IMR-90 (cell line): ENCODE measurements at regions not wholly inside any gene's neighbourhood (a gene's known extent, or its start where the extent isn't known, plus 50 kb on each side); places are given as distances from the start of the nearest gene placed in this dataset.

ENCODE experiments used
- ATAC-seq: fragments of 200-7000 bp; cut with Tn5 transposase; 2 replicates; pipeline ENCODE4 v1.9.1; 2020; ENCODE audit warnings: low read depth, mild to moderate bottlenecking, moderate library complexity
- BruUV-seq: library from RNA; stranded (reverse); fragments of 400-500 nt; replicated peaks from 2 replicates; lab custom pipeline; 2021; lab: Mats Ljungman, UMichigan
- CTCF ChIA-PET: fragments of 300-600 bp; formaldehyde crosslinking; extraction: SDS; loops from one replicate; lab custom pipeline; 2021; ENCODE audit warnings: antibody characterized with exemption; lab: Yijun Ruan, JAX
- POLR2A ChIA-PET: fragments of 300-600 bp; sonication (Branson Sonifier 250); formaldehyde crosslinking; loops from one replicate; lab custom pipeline; 2022; ENCODE audit warnings: antibody characterized with exemption; ENCODE audit not compliant: unreplicated experiment; lab: Charles Lee
- DNase-seq: peaks from one replicate; pipeline ENCODE4 v3.0.0; 2013
- H2AFZ ChIP-seq: replicated peaks from 2 replicates; pipeline ENCODE3; 2013; ENCODE audit warnings: low read length, mild to moderate bottlenecking; ENCODE audit not compliant: poor library complexity
- H2AK5ac ChIP-seq: 2 replicates; pipeline ENCODE4 v1.6.1; 2013; ENCODE audit warnings: low read depth, low read length, inconsistent platforms
- H2AK9ac ChIP-seq: replicated peaks from 2 replicates; pipeline ENCODE3; 2013; ENCODE audit warnings: mild to moderate bottlenecking, low read depth, low read length, moderate library complexity; ENCODE audit not compliant: poor library complexity
- H2BK120ac ChIP-seq: 2 replicates; pipeline ENCODE4 v1.6.1; 2013; ENCODE audit warnings: low read depth, low read length, inconsistent platforms
- H2BK15ac ChIP-seq: 3 replicates; pipeline ENCODE4 v1.6.1; 2013; ENCODE audit warnings: low read depth, low read length, inconsistent platforms
- H2BK20ac ChIP-seq: 2 replicates; pipeline ENCODE4 v1.6.1; 2013; ENCODE audit warnings: low read depth, mild to moderate bottlenecking, inconsistent platforms, low read length, moderate library complexity
- H2BK5ac ChIP-seq: 2 replicates; pipeline ENCODE4 v1.6.1; 2013; ENCODE audit warnings: mild to moderate bottlenecking, low read depth, low read length, inconsistent platforms; ENCODE audit not compliant: poor library complexity, severe bottlenecking
- H3K14ac ChIP-seq: replicated peaks from 2 replicates; pipeline ENCODE4 v1.6.1; 2013; ENCODE audit warnings: low read depth, low read length, inconsistent platforms
- H3K18ac ChIP-seq: 2 replicates; pipeline ENCODE4 v1.6.1; 2013; ENCODE audit warnings: low read depth, low read length, control low read depth
- H3K23ac ChIP-seq: 2 replicates; pipeline ENCODE4 v1.6.1; 2013; ENCODE audit warnings: low read depth, low read length, inconsistent platforms
- H3K27ac ChIP-seq: 2 replicates; pipeline ENCODE4 v1.5.1; 2013; ENCODE audit warnings: mild to moderate bottlenecking, control low read depth, low read length; ENCODE audit not compliant: insufficient read depth
- H3K27me3 ChIP-seq: 2 replicates; pipeline ENCODE4 v1.6.1; 2013; ENCODE audit warnings: low read length; ENCODE audit not compliant: control insufficient read depth, insufficient read depth
- H3K36me3 ChIP-seq: 2 replicates; pipeline ENCODE4 v1.6.1; 2013; ENCODE audit warnings: low read length, mixed read lengths; ENCODE audit not compliant: control insufficient read depth, insufficient read depth
- H3K4ac ChIP-seq: 2 replicates; pipeline ENCODE4 v1.6.1; 2013; ENCODE audit warnings: low read depth, low read length, inconsistent platforms
- H3K4me1 ChIP-seq: 2 replicates; pipeline ENCODE4 v1.6.1; 2013; ENCODE audit warnings: low read length, mixed read lengths; ENCODE audit not compliant: control insufficient read depth, insufficient read depth
- H3K4me2 ChIP-seq: 2 replicates; pipeline ENCODE4 v1.6.1; 2013; ENCODE audit warnings: low read depth, mild to moderate bottlenecking, control low read depth, low read length, moderate library complexity
- H3K4me3 ChIP-seq: 2 replicates; pipeline ENCODE4 v1.5.1; 2013; ENCODE audit warnings: low read depth, mild to moderate bottlenecking, control low read depth, low read length, moderate library complexity; ENCODE audit not compliant: insufficient read depth
- H3K56ac ChIP-seq: 2 replicates; pipeline ENCODE4 v1.6.1; 2013; ENCODE audit warnings: low read length, inconsistent platforms; ENCODE audit not compliant: insufficient read depth; ENCODE audit errors: extremely low read depth
- H3K79me1 ChIP-seq, 2 experiments: 2 replicates each; pipeline ENCODE4 v1.6.1; 2013; ENCODE audit warnings: low read length in 2 of 2, inconsistent platforms in 1 of 2, low read depth in 1 of 2
- H3K9ac ChIP-seq: 2 replicates; pipeline ENCODE4 v1.6.1; 2013; ENCODE audit warnings: low read depth, low read length, control low read depth
- H3K9me1 ChIP-seq: 2 replicates; pipeline ENCODE4 v1.6.1; 2013; ENCODE audit warnings: low read length, inconsistent platforms; ENCODE audit not compliant: insufficient read depth
- H3K9me3 ChIP-seq: 2 replicates; pipeline ENCODE4 v1.6.1; 2013; ENCODE audit warnings: low read length; ENCODE audit not compliant: control insufficient read depth, insufficient read depth
- H4K20me1 ChIP-seq: 2 replicates; pipeline ENCODE4 v1.6.1; 2013; ENCODE audit warnings: low read length, inconsistent platforms; ENCODE audit not compliant: insufficient read depth
- H4K5ac ChIP-seq: 2 replicates; pipeline ENCODE4 v1.6.1; 2013; ENCODE audit warnings: mild to moderate bottlenecking, low read depth, low read length, control low read depth
- H4K8ac ChIP-seq, 2 experiments: 2 replicates each; pipeline ENCODE4 v1.6.1; 2013; ENCODE audit warnings: low read depth in 2 of 2, low read length in 2 of 2, control low read depth in 1 of 2, inconsistent platforms in 1 of 2
- H4K91ac ChIP-seq: 2 replicates; pipeline ENCODE4 v1.6.1; 2013; ENCODE audit warnings: low read depth, low read length, inconsistent platforms; ENCODE audit not compliant: insufficient read depth
- WGBS, 2 experiments: methylation state at CpG; one replicate each; pipeline versions ENCODE4 v1.1.5 to v1.1.7; 2013; ENCODE audit warnings: missing lambda C conversion rate in 2 of 2; ENCODE audit not compliant: insufficient read length in 1 of 2; ENCODE audit errors: extremely low coverage in 2 of 2; 5-methylcytosine and 5-hydroxymethylcytosine counted together
- dilution Hi-C: fragments of 300-500 bp; cut with HindIII; formaldehyde crosslinking; loops from one replicate; pipeline ENCODE4 v1.14.3; 2018; ENCODE audit warnings: low sequenced_read_pairs; ENCODE audit not compliant: unreplicated experiment
- in situ Hi-C: fragments of 300-500 bp; cut with MboI; formaldehyde crosslinking; loops from 3 replicates; pipeline ENCODE4 v1.14.3; 2019; ENCODE audit warnings: low sequenced_read_pairs, inconsistent platforms, mixed read lengths
- intact Hi-C: fragments of 100-400 bp; cut with micrococcal nuclease; formaldehyde crosslinking; loops from 2 replicates; pipeline ENCODE4 v1.10.0; 2022
- TF ChIP-seq, protein P1 (sequence below): fragments of 150-350 bp; IDR thresholded peaks from 2 replicates; pipeline ENCODE4 v1.6.1; 2016; ENCODE audit warnings: low read depth, mild to moderate bottlenecking, low read length, moderate library complexity, borderline replicate concordance

DNA sequence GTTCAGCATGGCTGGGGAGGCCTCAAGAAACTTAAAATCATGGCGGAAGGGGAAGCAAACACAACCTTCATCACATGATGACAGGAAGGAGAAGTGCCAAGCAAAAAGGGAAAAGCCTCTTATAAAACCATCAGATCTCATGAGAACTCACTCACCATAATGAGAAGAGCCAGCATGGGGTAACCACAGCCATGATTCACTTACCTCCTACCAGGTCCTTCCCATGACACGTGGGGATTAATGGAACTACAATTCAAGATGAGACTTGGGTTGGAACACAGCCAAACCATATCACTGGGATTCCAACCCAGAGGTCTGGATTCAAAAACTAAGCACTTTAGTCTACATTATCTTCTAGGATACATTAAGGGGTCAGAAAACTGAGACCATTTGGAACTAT lies 609.6 kb upstream of the SPANXN1 start:
- dilution Hi-C loops, result no loop called here
- H3K56ac ChIP-seq, result no peak overlapping the region
- no peak overlapping the region for H3K9ac ChIP-seq
- ATAC-seq (no peak), DNase-seq (no peak)
- no peak overlapping the region for H2AK5ac ChIP-seq
- in situ Hi-C loops, result no loop called here
- no peak overlapping the region for H2BK15ac ChIP-seq
- no peak overlapping the region for H3K4ac ChIP-seq
- no peaks in the 10 kb centered on the region for H3K27me3 ChIP-seq
- intact Hi-C loops, result no loop called here
- POLR2A ChIA-PET, result no interaction called here
- no peak overlapping the region for H4K91ac ChIP-seq
- H2BK20ac ChIP-seq, result no peak overlapping the region
- no TSS peak for BruUV-seq
- no peaks in the 10 kb centered on the region for H3K9me3 ChIP-seq
- no peaks in the 10 kb centered on the region for H3K9me1 ChIP-seq
- no peaks in the 10 kb centered on the region for H3K79me1 ChIP-seq
- WGBS, 2 experiments, result no CpG with 5 or more reads among the region's 2 CpGs
- H3K4me3 ChIP-seq, result no peak overlapping the region
- H3K4me1 ChIP-seq, result no peaks in the 10 kb centered on the region
- H4K5ac ChIP-seq, result no peak overlapping the region
- no peak overlapping the region for H2AFZ ChIP-seq
- no peak overlapping the region for H2BK120ac ChIP-seq
- no peak overlapping the region for H3K23ac ChIP-seq
- H4K20me1 ChIP-seq, result no peaks in the 10 kb centered on the region
- no peak overlapping the region for H3K27ac ChIP-seq
- no peak overlapping the region for H3K18ac ChIP-seq
- H3K4me2 ChIP-seq, result no peak overlapping the region
- no peak overlapping the region for H4K8ac ChIP-seq
- H3K14ac ChIP-seq, result no peak overlapping the region
- TF ChIP-seq, protein P1, sequence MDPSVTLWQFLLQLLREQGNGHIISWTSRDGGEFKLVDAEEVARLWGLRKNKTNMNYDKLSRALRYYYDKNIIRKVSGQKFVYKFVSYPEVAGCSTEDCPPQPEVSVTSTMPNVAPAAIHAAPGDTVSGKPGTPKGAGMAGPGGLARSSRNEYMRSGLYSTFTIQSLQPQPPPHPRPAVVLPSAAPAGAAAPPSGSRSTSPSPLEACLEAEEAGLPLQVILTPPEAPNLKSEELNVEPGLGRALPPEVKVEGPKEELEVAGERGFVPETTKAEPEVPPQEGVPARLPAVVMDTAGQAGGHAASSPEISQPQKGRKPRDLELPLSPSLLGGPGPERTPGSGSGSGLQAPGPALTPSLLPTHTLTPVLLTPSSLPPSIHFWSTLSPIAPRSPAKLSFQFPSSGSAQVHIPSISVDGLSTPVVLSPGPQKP, result no peak
- CTCF ChIA-PET, result no interaction called here
- no peaks in the 10 kb centered on the region for H3K36me3 ChIP-seq
- no peak overlapping the region for H2BK5ac ChIP-seq
- no peak overlapping the region for H2AK9ac ChIP-seq
